B cell (primary cell): ENCODE measurements at regions not wholly inside any gene's neighbourhood (a gene's known extent, or its start where the extent isn't known, plus 50 kb on each side); places are given as distances from the start of the nearest gene placed in this dataset.

Experiments used
- ATAC-seq: fragments of 200-7000 bp; cut with Tn5 transposase; one replicate; pipeline ENCODE4 v1.10.0; 2021; ENCODE audit warnings: low read depth, mild to moderate bottlenecking, moderate number of reproducible peaks, moderate library complexity
- CTCF ChIA-PET: fragments of 350-600 bp; sonication (Branson Sonifier 250); formaldehyde crosslinking; loops from one replicate; lab custom pipeline; 2021; ENCODE audit warnings: antibody characterized with exemption, inconsistent platforms; lab: Charles Lee
- POLR2A ChIA-PET: fragments of 350-600 bp; sonication (Branson Sonifier 250); formaldehyde crosslinking; loops from one replicate; lab custom pipeline; 2021; ENCODE audit warnings: antibody characterized with exemption; lab: Charles Lee
- DNase-seq: peaks from one replicate; pipeline ENCODE4 v3.0.0; 2013
- H2AFZ ChIP-seq: 2 replicates; pipeline ENCODE4 v1.6.1; 2012; ENCODE audit warnings: mild to moderate bottlenecking, low read depth, low read length; ENCODE audit not compliant: insufficient read depth, poor library complexity, severe bottlenecking
- H3K27ac ChIP-seq, 2 donors: 1 replicate in 1 of 2; 2 replicates in 1 of 2; pipeline ENCODE4 v1.5.1; 2012 to 2013; ENCODE audit warnings: low read length in 2 of 2, mild to moderate bottlenecking in 2 of 2, moderate library complexity in 1 of 2
- H3K27me3 ChIP-seq, 4 experiments: fragments of 200-600 bp in 1 of 4; sonication (generic) in 1 of 4; replicated peaks in 1 of 4; 1 replicate in 2 of 4; 2 replicates in 2 of 4; pipeline versions ENCODE4 v1.6.1 to v1.7.0; 2013 to 2016; ENCODE audit warnings: low read length in 3 of 4, mild to moderate bottlenecking in 2 of 4, mixed read lengths in 1 of 4, moderate library complexity in 1 of 4; ENCODE audit not compliant: insufficient read depth in 4 of 4, control insufficient read depth in 3 of 4; ENCODE audit errors: control extremely low read depth in 1 of 4
- H3K36me3 ChIP-seq, 2 experiments: replicated peaks in 1 of 2; 1 replicate in 1 of 2; 2 replicates in 1 of 2; pipeline versions ENCODE4 v1.6.1 to v1.7.1; 2013; ENCODE audit warnings: low read length in 1 of 2; ENCODE audit not compliant: insufficient read depth in 2 of 2, control insufficient read depth in 1 of 2; ENCODE audit errors: control extremely low read depth in 1 of 2, extremely low read depth in 1 of 2
- H3K4me1 ChIP-seq, 2 donors: fragments of 200-600 bp in 1 of 2; sonication (generic) in 1 of 2; 1 replicate in 1 of 2; 2 replicates in 1 of 2; pipeline versions ENCODE4 v1.5.1 to v1.6.1; 2013 to 2017; ENCODE audit warnings: low read length in 2 of 2; ENCODE audit not compliant: control insufficient read depth in 2 of 2, insufficient read depth in 2 of 2
- H3K4me2 ChIP-seq: replicated peaks from 2 replicates; pipeline ENCODE3; 2012; ENCODE audit warnings: mild to moderate bottlenecking, low read depth, low read length; ENCODE audit not compliant: poor library complexity, severe bottlenecking
- H3K4me3 ChIP-seq, 5 experiments: fragments of 200-600 bp in 1 of 5; sonication (generic) in 1 of 5; 1 replicate in 3 of 5; 2 replicates in 2 of 5; pipeline versions ENCODE4 v1.5.1 to v1.7.0; 2011 to 2016; ENCODE audit warnings: low read length in 4 of 5, mild to moderate bottlenecking in 4 of 5, low read depth in 2 of 5, control low read depth in 1 of 5, moderate library complexity in 1 of 5; ENCODE audit not compliant: insufficient read depth in 1 of 5; ENCODE audit errors: control extremely low read depth in 1 of 5, extremely low read depth in 1 of 5
- H3K79me2 ChIP-seq: fragments of 200-600 bp; sonication (generic); one replicate; pipeline ENCODE4 v1.6.0; 2016; ENCODE audit warnings: low read length; ENCODE audit not compliant: control insufficient read depth, insufficient read depth
- H3K9ac ChIP-seq: fragments of 200-600 bp; sonication (generic); 2 replicates; pipeline ENCODE4 v1.6.1; 2017; ENCODE audit warnings: mild to moderate bottlenecking, low read length, moderate library complexity
- H3K9me3 ChIP-seq, 3 donors: one replicate each; pipeline versions ENCODE4 v1.6.1 to v1.7.1; 2013; ENCODE audit warnings: low read length in 2 of 3; ENCODE audit not compliant: control insufficient read depth in 2 of 3, insufficient read depth in 1 of 3; ENCODE audit errors: control extremely low read depth in 1 of 3
- H4K20me1 ChIP-seq: 2 replicates; pipeline ENCODE4 v1.6.0; 2012; ENCODE audit warnings: mild to moderate bottlenecking, low read length; ENCODE audit not compliant: insufficient read depth, control insufficient read depth, poor library complexity, severe bottlenecking
- H3K27ac Mint-ChIP-seq: one replicate; pipeline ENCODE4 v1.8.0; 2021; ENCODE audit warnings: mixed read lengths
- H3K27me3 Mint-ChIP-seq: one replicate; pipeline ENCODE4 v1.8.0; 2021; ENCODE audit warnings: mixed read lengths
- H3K4me1 Mint-ChIP-seq: one replicate; pipeline ENCODE4 v1.8.0; 2021; ENCODE audit warnings: mixed read lengths
- H3K4me3 Mint-ChIP-seq: one replicate; pipeline ENCODE4 v1.8.0; 2021; ENCODE audit warnings: mixed read lengths
- H3K9me3 Mint-ChIP-seq: one replicate; pipeline ENCODE4 v1.8.0; 2022; ENCODE audit warnings: mixed read lengths; ENCODE audit not compliant: insufficient read depth
- CTCF ChIP-seq: fragments of 200-600 bp; IDR thresholded peaks from one replicate; pipeline ENCODE4 v1.8.0; 2022; ENCODE audit warnings: antibody characterized with exemption, mild to moderate bottlenecking
- EZH2 ChIP-seq: IDR thresholded peaks from 2 replicates; pipeline ENCODE4 v1.6.1; 2012; ENCODE audit warnings: borderline replicate concordance, low read depth, mild to moderate bottlenecking, moderate library complexity, low read length; ENCODE audit not compliant: insufficient read depth, poor library complexity, severe bottlenecking
- WGBS: methylation state at CpG from one replicate; pipeline ENCODE4 v1.1.5; 2013; ENCODE audit warnings: missing lambda C conversion rate; ENCODE audit not compliant: insufficient coverage; 5-methylcytosine and 5-hydroxymethylcytosine counted together
- intact Hi-C: fragments of 100-400 bp; cut with micrococcal nuclease; formaldehyde crosslinking; loops from one replicate; pipeline ENCODE4 v1.10.0; 2022

- no peaks in the 10 kb centered on the region for H3K9me3 ChIP-seq
- peaks cover 0 to 5% (median 0%) of the 10 kb centered on the region in 4 experiments for H3K27me3 ChIP-seq
- no peak overlapping the region for H2AFZ ChIP-seq
- no peak for DNase-seq
- no peak overlapping the region for H3K27ac ChIP-seq
- intact Hi-C loops: no loop called here
- no peaks in the 10 kb centered on the region for H3K27me3 Mint-ChIP-seq
- CTCF ChIA-PET: no interaction called here
- POLR2A ChIA-PET: no interaction called here
- TF ChIP-seq CTCF (no peak), EZH2 (no peak)
- H3K9ac ChIP-seq: no peak overlapping the region
- H3K27ac Mint-ChIP-seq: no peak overlapping the region
- no peaks in the 10 kb centered on the region for H3K36me3 ChIP-seq
- H3K4me1 ChIP-seq: no peaks in the 10 kb centered on the region
- no peak overlapping the region for H3K4me3 Mint-ChIP-seq
- H3K79me2 ChIP-seq: no peaks in the 10 kb centered on the region
- no peaks in the 10 kb centered on the region for H4K20me1 ChIP-seq
- no peaks in the 10 kb centered on the region for H3K9me3 Mint-ChIP-seq
- no peak overlapping the region for H3K4me2 ChIP-seq
- no peak for ATAC-seq
- no peaks in the 10 kb centered on the region for H3K4me1 Mint-ChIP-seq
- no CpG with 5 or more reads among the region's 5 CpGs for WGBS
- H3K4me3 ChIP-seq: no peak overlapping the region
Measured at GRCh38 chr21:17733209-17733608, 85.9 kb downstream of the C21orf91 start.

GRCh38 chr21:17732306-17732705, 86.8 kb downstream of the C21orf91 start:
- H3K9me3 ChIP-seq: no peaks in the 10 kb centered on the region
- no peaks in the 10 kb centered on the region for H3K79me2 ChIP-seq
- DNase-seq: no peak
- POLR2A ChIA-PET: no interaction called here
- CTCF ChIA-PET: no interaction called here
- H2AFZ ChIP-seq: no peak overlapping the region
- Mint-ChIP-seq H3K4me1 (no peaks in the 10 kb centered on the region), H3K4me3 (no peak overlapping the region), H3K27me3 (no peaks in the 10 kb centered on the region), H3K27ac (no peak overlapping the region), H3K9me3 (no peaks in the 10 kb centered on the region)
- no peak for TF ChIP-seq CTCF
- no peak for TF ChIP-seq EZH2
- no peaks in the 10 kb centered on the region for H4K20me1 ChIP-seq
- H3K4me3 ChIP-seq: no peak overlapping the region
- WGBS: no CpG with 5 or more reads among the region's 2 CpGs
- H3K27me3 ChIP-seq: peaks cover 0 to 5% (median 0%) of the 10 kb centered on the region in 4 experiments
- no peak for ATAC-seq
- no peak overlapping the region for H3K9ac ChIP-seq
- H3K4me1 ChIP-seq: no peaks in the 10 kb centered on the region
- H3K27ac ChIP-seq: no peak overlapping the region
- H3K36me3 ChIP-seq: no peaks in the 10 kb centered on the region
- intact Hi-C loops: no loop called here
- no peak overlapping the region for H3K4me2 ChIP-seq
